ENCODE measurements at regions not wholly inside any gene's neighbourhood (a gene's known extent, or its start where the extent isn't known, plus 50 kb on each side); places are given as distances from the start of the nearest gene placed in this dataset.

DNA sequence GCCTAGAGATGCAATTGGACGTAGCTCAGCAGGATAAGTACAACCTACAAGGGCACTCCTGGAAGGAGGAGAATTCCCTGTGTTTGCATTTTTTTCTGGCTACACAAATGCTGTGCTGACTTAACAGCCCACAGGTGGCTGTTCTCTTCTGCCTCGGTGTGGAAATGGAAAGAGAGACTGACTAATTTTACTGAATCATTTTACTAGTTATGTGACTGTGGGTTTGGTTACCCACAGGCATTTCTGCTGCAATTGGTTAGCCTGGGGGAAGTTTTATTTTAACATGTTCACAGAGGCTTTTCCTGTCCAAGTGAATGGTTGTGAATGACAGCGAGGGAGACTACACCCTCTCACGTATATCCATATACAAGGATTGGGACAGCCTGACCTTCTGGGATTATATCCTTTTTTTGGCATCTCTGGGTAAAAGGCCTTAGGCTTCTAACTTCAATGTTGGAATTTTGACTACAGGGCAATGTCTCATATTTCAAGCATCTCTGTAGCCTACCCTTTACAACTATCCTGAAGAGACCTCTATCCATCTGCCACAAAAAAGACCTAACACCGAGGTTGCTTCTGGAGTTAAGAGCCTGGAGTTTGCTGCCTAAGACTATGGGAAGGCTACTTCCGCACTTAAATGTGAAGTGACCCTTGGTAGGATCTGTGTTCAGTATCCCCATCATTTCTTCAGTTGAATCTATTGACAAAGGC, 67.2 kb upstream of the TP63 start:
- ChIA-PET POLR2A (no interaction called here), CTCF (ENCODE audit: low intra/inter-chr PET ratio) (no interaction called here)
- TF ChIP-seq ETV5 (CRISPR knock-in tag; IDR thresholded peaks at IDR 0.05; ENCODE audit: low read depth) (no peak), SP2 (IDR thresholded peaks at IDR 0.05; ENCODE audit: extremely low read depth, low read depth, low read length, poor library complexity, severe bottlenecking) (no peak), HNRNPK (IDR thresholded peaks at IDR 0.05; ENCODE audit: low read depth, low read length, poor library complexity, severe bottlenecking) (no peak), ZNF586 (CRISPR knock-in tag; conservative IDR thresholded peaks at IDR 0.05) (no peak), ZC3H11A (IDR thresholded peaks at IDR 0.05; ENCODE audit: low read depth, low read length) (no peak), ZNF175 (CRISPR knock-in tag; IDR thresholded peaks at IDR 0.05; ENCODE audit: low read depth) (no peak), RBM14 (IDR thresholded peaks at IDR 0.05; ENCODE audit: borderline replicate concordance, insufficient read depth, low read depth, low read length) (no peak), ZNF551 (CRISPR knock-in tag; IDR thresholded peaks at IDR 0.05) (no peak)
- TF ChIP-seq, protein P1, sequence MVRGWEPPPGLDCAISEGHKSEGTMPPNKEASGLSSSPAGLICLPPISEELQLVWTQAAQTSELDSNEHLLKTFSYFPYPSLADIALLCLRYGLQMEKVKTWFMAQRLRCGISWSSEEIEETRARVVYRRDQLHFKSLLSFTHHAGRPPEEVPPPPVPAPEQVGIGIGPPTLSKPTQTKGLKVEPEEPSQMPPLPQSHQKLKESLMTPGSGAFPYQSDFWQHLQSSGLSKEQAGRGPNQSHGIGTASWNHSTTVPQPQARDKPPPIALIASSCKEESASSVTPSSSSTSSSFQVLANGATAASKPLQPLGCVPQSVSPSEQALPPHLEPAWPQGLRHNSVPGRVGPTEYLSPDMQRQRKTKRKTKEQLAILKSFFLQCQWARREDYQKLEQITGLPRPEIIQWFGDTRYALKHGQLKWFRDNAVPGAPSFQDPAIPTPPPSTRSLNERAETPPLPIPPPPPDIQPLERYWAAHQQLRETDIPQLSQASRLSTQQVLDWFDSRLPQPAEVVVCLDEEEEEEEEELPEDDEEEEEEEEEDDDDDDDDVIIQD (CRISPR knock-in tag; IDR thresholded peaks at IDR 0.05), result no peak
- TF ChIP-seq, protein P2, sequence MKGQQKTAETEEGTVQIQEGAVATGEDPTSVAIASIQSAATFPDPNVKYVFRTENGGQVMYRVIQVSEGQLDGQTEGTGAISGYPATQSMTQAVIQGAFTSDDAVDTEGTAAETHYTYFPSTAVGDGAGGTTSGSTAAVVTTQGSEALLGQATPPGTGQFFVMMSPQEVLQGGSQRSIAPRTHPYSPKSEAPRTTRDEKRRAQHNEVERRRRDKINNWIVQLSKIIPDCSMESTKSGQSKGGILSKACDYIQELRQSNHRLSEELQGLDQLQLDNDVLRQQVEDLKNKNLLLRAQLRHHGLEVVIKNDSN (CRISPR knock-in tag; IDR thresholded peaks at IDR 0.05), result no peak
- TF ChIP-seq, protein P3, sequence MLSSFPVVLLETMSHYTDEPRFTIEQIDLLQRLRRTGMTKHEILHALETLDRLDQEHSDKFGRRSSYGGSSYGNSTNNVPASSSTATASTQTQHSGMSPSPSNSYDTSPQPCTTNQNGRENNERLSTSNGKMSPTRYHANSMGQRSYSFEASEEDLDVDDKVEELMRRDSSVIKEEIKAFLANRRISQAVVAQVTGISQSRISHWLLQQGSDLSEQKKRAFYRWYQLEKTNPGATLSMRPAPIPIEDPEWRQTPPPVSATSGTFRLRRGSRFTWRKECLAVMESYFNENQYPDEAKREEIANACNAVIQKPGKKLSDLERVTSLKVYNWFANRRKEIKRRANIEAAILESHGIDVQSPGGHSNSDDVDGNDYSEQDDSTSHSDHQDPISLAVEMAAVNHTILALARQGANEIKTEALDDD (IDR thresholded peaks at IDR 0.05), result no peak
- BruUV-seq (replicated peaks), result no TSS peak
- FAIRE-seq, result no peak
- no peaks in the 10 kb centered on the region for H3K36me3 ChIP-seq (ENCODE audit: control insufficient read depth, insufficient read depth, low read length)
- in situ Hi-C loops (cut with MboI), result no loop called here
- no peak overlapping the region for H3K27ac ChIP-seq (ENCODE audit: extremely low read depth, low read depth, low read length)
- intact Hi-C loops (cut with micrococcal nuclease), result no loop called here
- DNase-seq (ENCODE audit: extremely low read depth in 1 of 4, low spot score in 3 of 4), result no peak
- H3K9ac ChIP-seq (ENCODE audit: insufficient read depth in 1 of 2, low read depth in 2 of 2, low read length in 2 of 2), result no peak overlapping the region
- no peak for ATAC-seq
- no peaks in the 10 kb centered on the region for H4K20me1 ChIP-seq (replicated peaks; ENCODE audit: control insufficient read depth, insufficient read depth, low read length)
- no peak overlapping the region for H3K4me3 ChIP-seq
- 4% methylated on average over 6 of the region's 6 CpGs for whole genome bisulfite sequencing (ENCODE audit: insufficient coverage, low coverage, missing lambda C conversion rate)
- H3K27me3 ChIP-seq (ENCODE audit: control insufficient read depth in 2 of 2, insufficient read depth in 2 of 2, low read length in 2 of 2), result no peaks in the 10 kb centered on the region
- H3K79me2 ChIP-seq (ENCODE audit: control insufficient read depth, insufficient read depth, low read length), result no peaks in the 10 kb centered on the region
- no peaks in the 10 kb centered on the region for H3K4me1 ChIP-seq (replicated peaks in 1 of 2; ENCODE audit: control insufficient read depth in 2 of 2, insufficient read depth in 2 of 2, low read length in 2 of 2)
- H2AFZ ChIP-seq (ENCODE audit: low read depth, low read length), result no peak overlapping the region
- H3K4me2 ChIP-seq (ENCODE audit: insufficient read depth, low read length), result no peak overlapping the region
- H3K9me3 ChIP-seq (replicated peaks; ENCODE audit: control insufficient read depth, insufficient read depth, low read depth, low read length), result no peaks in the 10 kb centered on the region
- H3K9me1 ChIP-seq (ENCODE audit: control insufficient read depth, insufficient read depth, low read length), result no peaks in the 10 kb centered on the region

All from K562 (cell line).